Endothelial cell of umbilical vein (primary cell): ENCODE measurements at regions not wholly inside any gene's neighbourhood (a gene's known extent, or its start where the extent isn't known, plus 50 kb on each side); places are given as distances from the start of the nearest gene placed in this dataset.

ENCODE experiments used
- BruUV-seq: library from RNA; stranded (reverse); fragments of 400-500 nt; replicated peaks from 2 replicates; lab custom pipeline; 2021; lab: Mats Ljungman, UMichigan
- CTCF ChIA-PET: fragments of 300-600, 350-600 bp; sonication (Branson Sonifier 250); formaldehyde crosslinking; loops from one replicate; lab custom pipeline; 2021; ENCODE audit warnings: antibody characterized with exemption, inconsistent platforms; lab: Charles Lee
- POLR2A ChIA-PET: fragments of 300-600, 350-600 bp; sonication (Branson Sonifier 250); formaldehyde crosslinking; loops from one replicate; lab custom pipeline; 2021; ENCODE audit warnings: antibody characterized with exemption, inconsistent platforms; lab: Charles Lee
- DNase-seq: peaks from one replicate; pipeline ENCODE4 v3.0.0-alpha.2; 2011; ENCODE audit warnings: low read depth, low spot score
- FAIRE-seq: peaks from 2 replicates; lab custom pipeline; 2011; peaks lifted over from hg19 to GRCh38; lab: Jason Lieb, UNC
- H2AFZ ChIP-seq: 2 replicates; pipeline ENCODE4 v1.6.0; 2012; ENCODE audit warnings: low read depth, low read length, control low read depth, inconsistent platforms
- H3K27ac ChIP-seq: 2 replicates; pipeline ENCODE4 v1.5.1; 2011; ENCODE audit warnings: low read depth, mild to moderate bottlenecking, control low read depth, low read length, moderate library complexity; ENCODE audit not compliant: insufficient read depth
- H3K27me3 ChIP-seq, 2 experiments: 2 replicates each; pipeline versions ENCODE4 v1.6.0 to v1.6.1; 2011; ENCODE audit warnings: low read length in 2 of 2, mixed read lengths in 1 of 2; ENCODE audit not compliant: control insufficient read depth in 2 of 2, insufficient read depth in 2 of 2
- H3K36me3 ChIP-seq, 2 experiments: 2 replicates in 1 of 2; 3 replicates in 1 of 2; pipeline ENCODE4 v1.5.1; 2011; ENCODE audit warnings: low read length in 2 of 2, mild to moderate bottlenecking in 1 of 2, moderate library complexity in 1 of 2; ENCODE audit not compliant: control insufficient read depth in 2 of 2, insufficient read depth in 2 of 2; ENCODE audit errors: extremely low read depth in 1 of 2
- H3K4me1 ChIP-seq: 3 replicates; pipeline ENCODE4 v1.5.1; 2011; ENCODE audit warnings: mild to moderate bottlenecking, low read length; ENCODE audit not compliant: control insufficient read depth, insufficient read depth; ENCODE audit errors: extremely low read depth
- H3K4me2 ChIP-seq: 2 replicates; pipeline ENCODE4 v1.6.1; 2011; ENCODE audit warnings: low read length, control low read depth, mixed read lengths; ENCODE audit not compliant: insufficient read depth
- H3K4me3 ChIP-seq, 3 experiments: fragments of 200-600 bp in 1 of 3; sonication (generic), shearing (Covaris generic) in 1 of 3; replicated peaks in 1 of 3; 2 replicates each; pipeline ENCODE4 v1.5.1; 2011 to 2016; ENCODE audit warnings: control low read depth in 3 of 3, low read length in 3 of 3, mild to moderate bottlenecking in 2 of 3, inconsistent platforms in 1 of 3, low read depth in 1 of 3, moderate library complexity in 1 of 3; ENCODE audit not compliant: insufficient read depth in 1 of 3
- H3K79me2 ChIP-seq: 2 replicates; pipeline ENCODE4 v1.6.0; 2012; ENCODE audit warnings: low read length, inconsistent platforms; ENCODE audit not compliant: control insufficient read depth, insufficient read depth
- H3K9ac ChIP-seq: replicated peaks from 2 replicates; pipeline ENCODE3; 2011; ENCODE audit warnings: low read length, control low read depth; ENCODE audit not compliant: insufficient read depth; ENCODE audit errors: extremely low read depth
- H3K9me1 ChIP-seq: replicated peaks from 3 replicates; pipeline ENCODE4 v1.6.0; 2011; ENCODE audit warnings: mild to moderate bottlenecking, low read length; ENCODE audit not compliant: control insufficient read depth, insufficient read depth; ENCODE audit errors: extremely low read depth
- H3K9me3 ChIP-seq: replicated peaks from 2 replicates; pipeline ENCODE4 v1.5.1; 2012; ENCODE audit warnings: low read length, inconsistent platforms; ENCODE audit not compliant: control insufficient read depth, insufficient read depth
- H4K20me1 ChIP-seq: replicated peaks from 2 replicates; pipeline ENCODE3; 2011; ENCODE audit warnings: mild to moderate bottlenecking, low read length; ENCODE audit not compliant: control insufficient read depth, insufficient read depth; ENCODE audit errors: extremely low read depth
- CTCF ChIP-seq, 2 donors: IDR thresholded peaks; 1 replicate in 1 of 2; 2 replicates in 1 of 2; pipeline ENCODE4 v1.5.1; 2011; ENCODE audit warnings: low read length in 2 of 2, mild to moderate bottlenecking in 2 of 2, moderate library complexity in 2 of 2, control low read depth in 1 of 2, inconsistent platforms in 1 of 2, low read depth in 1 of 2; ENCODE audit not compliant: insufficient read depth in 1 of 2; ENCODE audit errors: extremely low read depth in 1 of 2
- EZH2 ChIP-seq: IDR thresholded peaks from 2 replicates; pipeline ENCODE4 v1.6.1; 2012; ENCODE audit warnings: borderline replicate concordance, low read depth, mild to moderate bottlenecking, moderate library complexity, low read length, inconsistent platforms; ENCODE audit not compliant: severe bottlenecking
- FOS ChIP-seq: IDR thresholded peaks from 2 replicates; pipeline ENCODE4 v1.6.1; 2011; ENCODE audit warnings: mild to moderate bottlenecking, low read length, moderate library complexity, borderline replicate concordance; ENCODE audit not compliant: insufficient read depth
- GATA2 ChIP-seq: IDR thresholded peaks from 2 replicates; pipeline ENCODE4 v1.7.0; 2011; ENCODE audit warnings: low read depth, mild to moderate bottlenecking, moderate library complexity, mixed read lengths, low read length; ENCODE audit not compliant: insufficient read length, insufficient read depth
- JUN ChIP-seq: IDR thresholded peaks from 2 replicates; pipeline ENCODE4 v1.6.1; 2011; ENCODE audit warnings: borderline replicate concordance, low read depth; ENCODE audit not compliant: insufficient read length, insufficient read depth
- MAX ChIP-seq: IDR thresholded peaks from 2 replicates; pipeline ENCODE4 v1.6.1; 2011; ENCODE audit not compliant: insufficient read depth, insufficient read length
- MYC ChIP-seq: IDR thresholded peaks from one replicate; pipeline ENCODE4 v1.6.1; 2011; ENCODE audit warnings: mild to moderate bottlenecking, low read depth, low read length
- POLR2A ChIP-seq: IDR thresholded peaks from 2 replicates; pipeline ENCODE4 v1.6.1; 2012; ENCODE audit warnings: low read depth, mild to moderate bottlenecking, control low read depth, low read length
- POLR2AphosphoS5 ChIP-seq: IDR thresholded peaks from 2 replicates; pipeline ENCODE4 v1.6.1; 2012; ENCODE audit warnings: low read depth, mild to moderate bottlenecking, control low read depth, low read length, moderate library complexity; ENCODE audit not compliant: insufficient read depth
- dilution Hi-C: fragments of 300-500 bp; cut with MboI; formaldehyde crosslinking; loops from one replicate; pipeline ENCODE4 v1.15.0; 2019; ENCODE audit warnings: low sequenced_read_pairs; ENCODE audit not compliant: extremely low pct_ligation_motif_present
- intact Hi-C: fragments of 100-400 bp; cut with micrococcal nuclease; formaldehyde crosslinking; loops from one replicate; pipeline ENCODE4 v1.10.0; 2022

GRCh38 chr12:130068741-130069140 is 93.5 kb upstream of the FZD10 start:
- CTCF ChIA-PET = no interaction called here
- POLR2A ChIA-PET = no interaction called here
- H3K9ac ChIP-seq = no peak overlapping the region
- no peak overlapping the region for H3K4me2 ChIP-seq
- FAIRE-seq = no peak
- no peak for DNase-seq
- no peaks in the 10 kb centered on the region for H4K20me1 ChIP-seq
- peaks cover 6% of the 10 kb centered on the region for H3K9me3 ChIP-seq
- H3K9me1 ChIP-seq = no peaks in the 10 kb centered on the region
- H3K79me2 ChIP-seq = no peaks in the 10 kb centered on the region
- H3K27me3 ChIP-seq = no peaks in the 10 kb centered on the region
- no peak overlapping the region for H3K4me3 ChIP-seq
- no peaks in the 10 kb centered on the region for H3K36me3 ChIP-seq
- dilution Hi-C loops = no loop called here
- BruUV-seq = no TSS peak
- no peaks in the 10 kb centered on the region for H3K4me1 ChIP-seq
- no peak overlapping the region for H3K27ac ChIP-seq
- TF ChIP-seq CTCF (IDR thresholded peaks at IDR 0.05; ENCODE audit: extremely low read depth in 1 of 2, insufficient read depth in 1 of 2, low read depth in 1 of 2, low read length in 2 of 2) = no peak
- TF ChIP-seq JUN = no peak
- no peak for TF ChIP-seq MAX
- no peak for TF ChIP-seq POLR2AphosphoS5
- TF ChIP-seq POLR2A = no peak
- no peak for TF ChIP-seq EZH2
- TF ChIP-seq GATA2 = no peak
- no peak for TF ChIP-seq MYC
- no peak for TF ChIP-seq FOS
- intact Hi-C loops = no loop called here
- no peak overlapping the region for H2AFZ ChIP-seq
